ENCODE measurements at regions not wholly inside any gene's neighbourhood (a gene's known extent, or its start where the extent isn't known, plus 50 kb on each side); places are given as distances from the start of the nearest gene placed in this dataset.
A peak's percentile ranks its signal among the peaks of the same experiment; 100 is the strongest.
"Not testable (repeated sequence)": the region's sequence is repeated elsewhere in the genome, so short reads cannot be mapped to it uniquely, and the experiment has no call there.

DNA sequence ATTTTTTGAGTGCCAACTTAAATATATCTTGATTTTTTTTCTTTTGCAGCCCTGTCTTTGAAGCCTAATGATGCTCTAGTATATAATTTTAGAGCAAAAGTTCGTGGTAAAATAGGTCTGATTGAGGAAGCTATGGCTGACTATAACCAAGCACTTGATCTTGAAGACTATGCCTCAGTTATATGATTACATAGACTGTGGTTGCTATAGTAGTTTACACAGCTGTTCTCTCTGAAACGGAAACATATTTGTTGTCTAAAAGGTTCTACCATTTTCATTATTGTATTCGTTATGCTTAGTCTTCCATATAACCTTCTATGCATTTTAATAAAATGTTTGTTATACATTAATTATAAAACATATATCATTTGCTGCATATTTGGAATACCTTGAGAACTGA is 246.7 kb downstream of the TTC6 start:
- DNase-seq (ENCODE audit: low read depth, low spot score) = no peak

DNA sequence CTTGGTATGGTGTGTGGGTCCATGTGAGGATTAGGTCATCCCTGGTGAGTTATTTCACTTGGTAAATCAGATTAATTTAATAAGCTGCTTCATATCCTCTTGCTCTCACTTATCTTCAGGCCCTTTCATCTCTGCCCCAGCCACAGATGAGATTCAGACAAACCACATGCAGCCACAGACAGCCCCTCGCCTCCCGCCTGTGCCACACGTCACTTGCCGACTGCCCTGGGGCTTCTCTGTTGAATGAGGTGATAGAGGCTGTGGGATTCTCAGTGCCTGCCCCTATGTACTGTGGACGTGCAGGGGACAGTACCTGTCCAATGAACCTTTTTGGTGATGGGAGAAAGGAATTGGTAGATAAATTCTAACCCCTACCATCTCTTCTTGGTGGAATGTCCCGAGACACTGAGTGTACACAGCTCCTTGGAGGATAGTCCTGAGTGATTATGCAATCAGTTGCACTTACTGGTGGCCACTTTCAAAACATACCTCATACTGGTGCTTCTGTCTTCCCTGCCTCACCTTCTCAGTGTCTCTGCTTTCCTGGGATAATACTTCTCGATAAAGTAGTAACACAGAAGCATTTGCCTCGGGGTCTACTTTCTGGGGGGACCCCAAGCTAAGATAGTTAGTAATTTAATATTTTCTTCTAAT is 248.7 kb downstream of the TTC6 start:
- DNase-seq (ENCODE audit: low read depth, low spot score) = no peak

DNA sequence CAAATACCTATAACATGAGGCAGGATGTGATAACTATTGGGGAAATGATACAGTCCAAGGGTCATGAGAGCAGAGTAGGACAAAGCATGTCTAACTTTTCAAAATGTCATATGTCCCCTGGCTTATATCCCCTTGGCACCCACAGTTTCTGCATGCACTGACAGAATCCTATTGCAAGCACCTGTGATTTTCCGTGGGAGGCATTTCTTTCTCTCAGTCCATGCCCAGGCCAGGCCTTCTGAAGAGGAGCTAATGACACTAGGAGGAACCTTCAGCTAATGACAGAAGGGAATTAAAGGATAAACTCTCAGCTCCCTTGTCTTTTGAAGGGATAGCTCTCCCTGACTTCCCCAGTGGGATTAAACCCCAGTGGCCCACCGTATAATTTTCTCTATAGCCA is 249.2 kb downstream of the TTC6 start:
- no peak for DNase-seq (ENCODE audit: low read depth, low spot score)

DNA sequence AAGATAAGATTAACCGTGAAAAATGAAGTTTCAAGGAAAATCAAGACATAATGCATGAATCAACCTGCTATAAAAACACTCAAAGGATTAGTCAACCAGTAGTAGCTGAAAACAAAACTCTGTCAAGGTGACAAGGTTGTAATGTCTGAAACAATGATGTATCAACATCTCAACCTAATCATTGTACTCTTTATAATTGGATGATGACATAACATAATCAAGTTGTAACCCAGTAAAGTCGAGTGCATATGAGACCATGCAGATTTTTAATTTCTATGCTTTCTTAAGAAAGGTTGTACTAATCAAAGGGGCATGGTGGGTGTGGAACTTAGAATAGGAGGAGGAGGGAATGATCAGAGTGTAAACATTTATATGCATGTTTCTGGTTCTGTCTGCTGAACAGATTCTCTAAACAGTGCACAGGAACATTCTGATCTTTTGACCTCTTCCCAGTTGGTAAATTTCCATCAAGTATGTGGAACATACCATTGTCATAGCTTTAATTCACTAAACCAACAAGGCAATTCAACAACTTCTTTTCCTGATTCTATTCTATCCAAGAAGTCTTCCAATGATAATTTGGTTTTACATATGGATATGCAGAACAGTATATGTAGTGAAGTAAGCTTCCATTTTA is 253.7 kb downstream of the TTC6 start:
- DNase-seq (ENCODE audit: low read depth, low spot score) = no peak

DNA sequence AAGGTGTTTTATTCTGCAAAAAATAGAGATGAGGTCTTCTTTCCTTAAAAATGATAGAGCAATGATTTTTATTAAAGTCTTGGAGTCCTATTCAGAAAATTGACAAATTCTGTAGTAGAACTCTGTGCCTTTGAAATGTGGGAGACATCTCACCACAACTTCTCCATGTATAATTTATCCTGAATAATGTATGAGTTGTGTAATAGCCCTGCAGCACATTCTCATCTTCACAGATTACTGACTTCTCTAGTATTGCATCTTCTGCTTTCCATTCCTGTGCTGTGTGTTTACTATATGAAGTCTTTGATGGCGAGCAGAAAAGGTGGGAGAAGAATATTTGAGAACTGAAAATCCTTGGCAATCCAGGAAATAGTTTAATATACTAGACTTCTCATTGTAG is 255.6 kb downstream of the TTC6 start:
- no peak for DNase-seq (ENCODE audit: low read depth, low spot score)

DNA sequence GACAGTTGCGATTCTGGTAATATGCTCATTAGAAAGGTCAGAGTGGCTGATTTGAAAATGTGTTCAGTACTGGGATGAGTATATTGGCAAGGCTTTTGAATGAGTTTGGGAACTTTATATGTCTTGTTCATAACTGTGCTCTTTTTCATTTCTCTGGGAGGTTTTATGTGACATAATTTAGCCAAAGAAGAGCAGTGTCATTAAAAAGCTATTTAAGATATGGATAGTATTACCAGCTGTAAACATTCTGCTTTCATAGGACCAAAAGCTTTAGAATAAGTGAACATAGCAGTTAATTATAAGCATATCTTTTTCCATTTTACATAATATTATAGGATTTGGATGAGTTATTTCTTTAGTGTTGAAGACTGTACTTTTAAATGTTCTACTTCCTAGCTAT is 260.4 kb downstream of the TTC6 start:
- DNase-seq (ENCODE audit: low read depth, low spot score) = no peak

DNA sequence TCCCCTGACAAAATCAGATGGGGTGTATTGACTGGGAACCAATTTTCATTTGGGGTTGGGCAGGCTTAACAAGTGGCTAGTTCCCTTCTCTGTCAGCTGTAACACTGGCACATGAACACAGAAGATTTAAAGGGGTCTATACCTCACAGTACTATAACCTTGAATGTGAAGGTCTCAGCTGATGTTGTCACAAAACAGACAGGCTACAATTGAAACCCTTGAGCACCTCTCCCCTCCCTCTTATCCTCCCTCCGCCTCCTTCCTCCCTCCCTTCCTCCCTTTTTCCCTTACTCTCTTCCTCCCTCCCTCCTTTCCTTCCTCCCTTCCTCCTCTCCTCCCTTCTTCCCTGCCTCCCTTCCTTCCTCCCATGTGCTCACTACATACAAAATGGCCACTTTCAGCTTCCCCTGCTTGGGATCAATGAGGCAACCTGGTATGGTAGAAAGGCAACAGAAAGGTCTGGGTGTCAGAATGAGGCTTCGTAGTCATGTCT is 262.4 kb downstream of the TTC6 start:
- DNase-seq (ENCODE audit: low read depth, low spot score) = no peak

DNA sequence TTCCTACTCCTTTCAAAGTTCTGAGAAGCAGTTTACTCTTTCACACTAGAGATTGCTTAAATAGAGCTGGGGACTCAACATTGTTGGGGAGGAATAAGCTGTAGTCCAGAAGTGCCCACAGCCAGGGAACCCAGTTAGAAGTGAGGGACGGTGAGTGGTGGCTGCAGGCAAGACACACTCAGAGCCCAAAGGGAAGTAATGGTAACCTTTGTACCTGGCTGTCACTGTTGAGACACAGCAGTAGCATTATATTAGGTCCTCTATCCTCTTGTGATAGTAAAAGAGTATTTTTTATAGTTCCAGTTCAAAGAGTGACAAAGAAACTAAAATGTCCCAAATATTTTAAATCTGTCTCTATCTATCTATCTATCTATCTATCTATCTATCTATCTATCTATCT is 263.3 kb downstream of the TTC6 start:
- no peak for DNase-seq (ENCODE audit: low read depth, low spot score)

DNA sequence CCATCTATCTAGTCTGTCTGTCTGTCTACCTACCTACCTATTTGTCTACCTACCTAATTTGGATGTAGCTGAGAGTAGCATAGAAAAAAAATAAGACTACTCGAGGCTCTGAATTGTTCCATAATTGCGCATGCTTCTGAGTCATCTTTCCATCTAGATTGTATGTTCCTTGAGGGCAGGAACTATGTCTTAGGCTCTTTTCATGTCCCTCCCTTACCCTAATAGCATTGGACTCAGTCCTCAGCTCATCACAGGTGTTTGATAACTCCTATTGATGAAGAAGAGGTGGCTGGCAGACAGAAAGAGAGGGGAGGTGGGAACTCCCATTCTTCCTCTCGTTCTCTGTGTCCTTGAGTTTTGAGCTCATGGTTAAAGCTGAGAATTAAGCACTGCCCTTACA is 263.7 kb downstream of the TTC6 start:
- DNase-seq (ENCODE audit: low read depth, low spot score) = no peak

DNA sequence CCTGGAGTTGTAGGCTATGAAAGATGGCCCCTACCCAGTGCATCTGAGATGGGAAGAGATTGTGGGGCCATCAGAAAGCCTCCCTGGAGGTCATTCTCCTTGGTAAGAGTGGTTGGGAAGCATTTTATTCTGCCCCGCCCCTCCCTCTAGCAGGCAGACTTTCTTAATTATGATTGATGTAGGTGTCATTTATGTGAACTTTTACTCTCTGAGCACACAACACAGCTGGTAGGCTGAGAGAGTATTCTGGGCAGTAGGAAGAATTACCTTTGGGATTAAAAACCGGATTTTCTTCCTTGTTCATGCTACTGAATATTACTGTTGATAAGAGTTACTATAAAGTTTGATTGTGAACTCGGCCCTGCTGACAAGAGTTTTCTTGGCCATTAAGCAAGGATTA is 266.8 kb downstream of the TTC6 start:
- no peak for DNase-seq (ENCODE audit: low read depth, low spot score)

DNA sequence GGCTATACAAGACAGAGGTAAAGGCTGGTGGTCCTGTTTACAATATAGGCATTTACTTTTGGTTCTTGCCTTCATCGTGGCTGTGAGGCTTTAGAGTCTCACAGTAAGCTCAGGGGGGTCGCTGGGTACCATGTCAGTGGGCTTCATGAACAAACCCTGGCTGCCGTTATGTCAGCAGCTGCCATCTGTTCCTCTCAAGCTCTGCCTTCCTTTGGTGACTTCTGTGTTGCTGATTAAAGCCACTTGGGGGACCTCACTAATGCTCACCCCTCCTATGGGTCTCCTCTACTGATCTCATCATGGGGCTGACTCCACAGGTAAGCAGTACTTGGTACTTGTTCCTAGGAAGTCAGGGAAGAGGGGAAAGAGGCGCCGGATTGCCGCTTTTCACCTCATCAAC is 268.7 kb downstream of the TTC6 start:
- DNase-seq (ENCODE audit: low read depth, low spot score) = no peak

DNA sequence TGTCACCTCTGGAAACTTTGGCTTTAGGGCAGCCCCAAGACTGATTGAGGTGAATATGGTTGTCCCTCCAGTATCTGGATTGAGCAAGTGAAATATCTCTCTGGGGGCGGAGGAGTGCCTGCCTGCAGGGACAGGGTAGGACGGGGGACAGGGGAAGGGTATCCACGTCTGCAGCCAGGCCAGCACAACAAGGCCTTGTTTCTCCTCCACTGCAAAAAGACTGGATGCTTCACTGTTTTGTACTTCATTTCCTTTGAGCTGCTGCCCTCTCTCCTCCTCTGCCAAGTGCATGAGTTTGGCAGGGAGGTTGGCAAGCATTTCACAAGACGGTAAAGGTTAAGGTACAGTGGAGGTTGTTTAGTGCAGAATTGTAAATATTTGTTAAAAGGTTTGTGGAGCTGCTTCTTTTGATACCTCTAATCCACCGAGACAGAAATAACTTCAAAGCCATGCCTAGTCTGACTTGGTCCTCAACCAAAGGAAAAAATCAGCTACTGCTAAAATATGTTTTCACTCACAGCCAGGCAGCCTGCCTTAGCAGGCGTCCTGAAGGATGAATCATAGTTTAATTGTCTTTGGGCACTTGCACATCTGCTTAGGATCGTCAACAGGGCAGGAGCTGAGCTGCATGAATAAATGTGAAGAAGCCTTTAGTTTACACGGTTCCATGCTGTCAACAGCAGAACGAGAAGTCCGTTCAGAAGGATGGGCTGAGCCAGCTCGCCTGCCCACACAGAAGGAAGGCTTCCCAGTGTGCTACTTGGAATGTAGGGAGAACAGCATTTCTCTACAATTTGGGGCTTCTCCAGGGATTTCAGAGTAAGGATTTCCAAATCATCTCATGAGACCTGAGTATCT is 269.7 kb downstream of the TTC6 start:
- no peak for DNase-seq (ENCODE audit: low read depth, low spot score)

DNA sequence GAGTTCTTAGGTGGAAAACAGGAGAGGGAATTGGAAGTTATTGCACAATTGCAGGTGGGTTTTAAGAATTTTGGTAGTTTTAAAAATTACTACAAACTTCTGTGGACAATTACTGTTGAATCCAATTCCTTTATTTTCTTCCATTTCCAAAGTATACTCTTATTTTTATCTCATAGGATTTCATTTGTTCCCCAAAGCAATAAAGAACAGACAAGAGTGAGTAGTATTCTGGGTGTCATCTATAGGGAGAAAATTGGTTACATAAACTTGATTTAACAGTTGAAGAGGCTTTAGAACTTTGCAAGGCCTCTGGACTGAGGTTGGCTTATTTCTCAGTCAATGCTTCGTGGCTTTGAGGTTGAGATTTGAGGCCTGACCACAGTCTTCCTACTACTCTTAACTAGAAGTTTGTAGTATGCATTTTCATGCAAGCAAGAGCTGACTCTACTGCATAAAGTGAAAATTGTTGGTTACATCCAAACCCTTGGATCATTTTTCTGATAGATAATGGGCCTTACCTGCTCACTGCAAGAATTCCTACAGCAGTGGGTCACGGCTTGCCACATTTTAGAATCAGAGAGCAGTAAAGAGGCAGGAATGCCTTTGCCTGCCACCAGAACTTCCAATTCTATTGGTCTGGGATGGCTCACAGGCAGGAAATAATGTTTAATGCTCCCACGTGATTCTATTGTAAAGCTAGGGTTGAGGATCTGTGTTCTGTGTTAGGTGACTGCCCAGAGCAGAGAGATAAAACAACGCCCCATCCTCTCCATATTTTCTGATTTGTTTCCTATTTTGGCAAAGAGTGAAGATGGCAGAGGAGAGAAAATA is 270.5 kb downstream of the TTC6 start:
- no peak for DNase-seq (ENCODE audit: low read depth, low spot score)

DNA sequence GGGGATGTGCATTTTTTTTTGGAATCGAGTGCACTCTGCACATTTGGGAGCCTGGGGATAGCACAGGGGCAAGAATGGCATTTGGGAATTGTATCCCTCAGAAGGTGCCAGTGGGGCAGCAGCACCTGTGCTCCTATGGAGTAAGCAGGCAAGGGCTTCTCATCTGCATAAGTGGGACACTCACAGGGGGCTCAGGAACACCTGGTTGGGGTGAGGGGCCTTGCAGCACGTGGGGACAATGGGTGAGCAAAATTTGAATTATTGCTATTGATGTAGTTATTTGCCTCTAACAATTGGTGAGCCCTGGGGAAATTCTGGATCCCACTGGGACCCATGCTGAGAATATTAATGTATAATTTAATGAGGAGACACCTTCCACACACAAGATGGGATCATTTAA is 274.2 kb downstream of the TTC6 start:
- DNase-seq (ENCODE audit: low read depth, low spot score) = no peak

DNA sequence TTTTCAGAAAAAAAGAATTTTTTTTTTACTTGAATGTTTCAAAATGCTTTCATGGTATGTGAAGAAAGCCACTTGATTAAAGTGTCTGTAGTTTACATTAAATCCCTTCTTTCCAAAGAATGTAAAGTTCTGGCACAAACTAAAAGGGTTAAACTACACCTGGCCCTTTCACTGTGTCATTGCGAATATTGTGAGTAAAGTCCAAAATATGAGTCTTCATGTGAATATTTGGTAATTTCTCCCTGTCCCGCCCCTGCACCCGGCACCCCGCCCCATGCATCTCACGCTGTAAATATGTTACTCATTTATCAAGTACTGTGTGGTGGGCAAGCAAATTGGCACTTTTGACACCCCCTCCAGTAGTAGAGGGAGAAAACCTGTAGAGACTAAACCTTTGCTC is 274.7 kb downstream of the TTC6 start:
- DNase-seq (ENCODE audit: low read depth, low spot score) = no peak

DNA sequence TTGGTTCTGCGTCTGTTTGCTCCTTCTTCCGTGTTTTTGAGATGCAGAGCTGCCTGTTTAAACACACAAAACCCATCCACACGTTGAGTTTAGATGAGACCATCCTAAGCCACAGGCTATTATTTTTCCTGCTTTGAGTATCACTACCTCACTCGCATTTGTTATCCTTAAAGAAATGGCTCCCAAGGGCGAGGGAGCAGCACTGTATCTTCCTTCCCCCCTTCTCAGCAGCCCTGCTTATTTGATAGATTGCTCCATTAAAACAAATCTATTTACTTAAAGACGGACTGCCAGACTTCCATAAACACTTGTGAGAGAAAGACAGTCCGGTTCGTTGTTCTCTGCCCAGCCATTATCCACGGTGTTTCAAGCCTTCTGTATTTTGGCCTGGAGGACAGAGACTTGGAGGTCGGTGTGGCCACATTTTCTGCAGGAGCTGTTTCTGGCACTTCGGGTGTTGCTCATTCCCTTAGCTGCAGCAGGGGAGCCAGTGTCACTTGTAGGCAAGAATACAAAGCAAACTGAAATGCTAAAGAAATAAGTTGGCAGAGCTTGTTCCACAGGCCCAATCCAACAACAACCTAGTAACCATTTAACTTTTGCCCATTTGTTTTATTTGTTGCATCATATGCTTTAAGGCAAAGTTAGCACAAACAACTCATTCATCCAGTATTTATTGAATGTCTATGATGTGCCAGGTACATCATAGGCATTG is 275.4 kb downstream of the TTC6 start:
- no peak for DNase-seq (ENCODE audit: low read depth, low spot score)

DNA sequence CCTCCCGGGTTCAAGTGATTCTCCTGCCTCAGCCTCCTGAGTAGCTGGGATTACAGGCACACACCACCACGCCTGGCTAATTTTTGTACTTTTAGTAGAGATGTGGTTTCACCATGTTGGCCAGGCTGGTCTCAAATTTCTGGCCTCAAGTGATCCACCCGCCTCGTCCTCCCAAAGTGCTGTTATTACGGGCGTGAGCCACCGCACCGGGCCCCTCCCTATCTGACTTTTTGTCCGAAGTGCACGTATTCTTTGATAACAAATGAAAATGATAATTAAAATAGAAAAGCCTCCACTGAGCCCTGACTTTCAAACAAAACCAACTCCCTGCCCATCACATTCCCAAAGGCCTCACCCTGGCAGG is 278.6 kb downstream of the TTC6 start:
- not testable (repeated sequence) for DNase-seq (ENCODE audit: low read depth, low spot score)

DNA sequence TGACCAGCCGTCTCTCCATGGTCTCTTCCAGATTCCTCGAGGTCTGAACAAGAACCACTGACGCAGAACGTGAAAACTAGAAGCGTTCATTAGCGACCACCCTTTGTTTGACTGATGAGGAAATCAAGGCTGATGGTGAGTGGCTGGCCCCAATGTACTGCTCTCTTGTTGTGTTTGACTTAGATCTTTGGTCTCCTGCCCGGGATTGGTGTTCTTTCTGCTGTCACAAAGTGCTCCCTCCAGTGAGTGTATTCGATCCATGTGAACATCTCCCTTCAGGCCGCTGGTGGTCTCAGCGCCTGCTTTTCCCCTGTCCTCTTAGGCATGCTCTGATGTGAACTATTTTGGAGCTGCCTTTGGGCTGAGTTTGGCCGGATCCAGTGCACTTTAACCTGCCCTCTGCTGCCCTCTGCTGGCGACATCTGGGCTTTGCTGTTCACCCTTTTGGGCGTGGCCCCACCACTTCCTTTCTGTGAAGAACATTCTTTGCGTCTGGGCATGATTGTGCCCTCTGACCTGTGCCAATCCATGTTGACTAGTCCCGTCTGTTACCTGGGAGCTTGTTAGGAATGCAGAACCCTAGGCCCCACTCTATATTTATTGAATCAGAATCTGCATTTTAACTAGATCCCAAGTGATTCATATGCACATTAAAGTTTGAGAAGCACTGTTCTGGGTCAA is 279.1 kb downstream of the TTC6 start:
- DNase-seq (ENCODE audit: low read depth, low spot score) = peak; percentile 13

DNA sequence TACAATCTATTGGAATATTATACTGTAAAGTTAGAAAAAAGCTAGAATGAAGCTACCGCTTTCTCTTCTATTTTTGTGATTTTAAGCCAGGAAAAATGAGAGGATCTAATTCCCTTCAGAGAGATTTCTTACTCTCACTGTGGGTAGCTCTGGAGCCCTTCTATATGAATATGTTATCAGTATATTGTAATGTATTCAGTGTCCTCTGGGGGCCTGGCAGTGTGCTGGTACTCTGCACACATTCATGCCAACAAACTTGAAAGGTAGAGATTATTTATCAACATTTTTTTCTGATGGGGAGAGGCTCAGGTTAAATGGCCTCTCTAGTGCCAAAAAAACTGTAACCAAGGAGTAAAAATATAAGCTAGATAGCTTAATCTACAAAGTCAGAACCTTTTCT is 292.8 kb downstream of the TTC6 start:
- no peak for DNase-seq (ENCODE audit: low read depth, low spot score)

DNA sequence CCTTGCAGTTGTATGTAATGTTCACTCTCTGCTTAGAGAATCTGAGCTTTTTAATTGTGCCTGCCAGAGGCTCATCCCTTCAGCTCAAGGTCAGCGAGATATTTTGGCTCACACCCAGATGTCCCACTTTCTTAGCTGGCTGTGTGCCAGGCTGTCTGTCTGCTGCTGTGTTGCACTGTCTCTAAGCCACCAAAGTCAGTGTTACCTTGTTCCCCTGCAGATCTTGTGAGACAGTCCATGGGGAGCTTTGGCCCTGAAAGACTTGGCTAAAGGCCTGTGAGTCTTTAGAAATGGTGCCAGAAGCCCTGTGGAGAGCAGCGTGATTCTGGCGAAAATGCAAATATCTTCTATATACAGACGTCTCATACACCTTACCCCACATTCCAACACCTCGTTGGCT is 293.7 kb downstream of the TTC6 start:
- no peak for DNase-seq (ENCODE audit: low read depth, low spot score)

DNA sequence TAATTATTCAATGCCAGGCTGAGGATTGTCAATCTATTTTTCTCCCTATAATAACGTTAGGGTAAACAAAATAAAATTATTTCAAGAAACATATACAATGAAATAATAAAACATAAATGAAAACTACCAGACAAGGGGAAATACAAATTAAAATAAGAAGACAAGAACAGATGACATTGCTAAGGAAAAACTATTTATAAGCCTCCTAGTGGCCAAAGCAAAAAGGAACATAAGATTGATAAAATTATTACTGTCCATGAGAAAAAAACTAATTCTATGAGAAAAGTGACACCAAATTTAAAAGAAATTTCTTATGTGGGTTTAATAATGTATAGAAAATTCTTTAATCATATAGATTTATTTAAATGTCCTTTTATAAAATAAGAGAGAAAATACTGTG is 294.7 kb downstream of the TTC6 start:
- no peak for DNase-seq (ENCODE audit: low read depth, low spot score)

All from pulmonary artery endothelial cell (primary cell).